ENCODE measurements at regions not wholly inside any gene's neighbourhood (a gene's known extent, or its start where the extent isn't known, plus 50 kb on each side); places are given as distances from the start of the nearest gene placed in this dataset.

DNA sequence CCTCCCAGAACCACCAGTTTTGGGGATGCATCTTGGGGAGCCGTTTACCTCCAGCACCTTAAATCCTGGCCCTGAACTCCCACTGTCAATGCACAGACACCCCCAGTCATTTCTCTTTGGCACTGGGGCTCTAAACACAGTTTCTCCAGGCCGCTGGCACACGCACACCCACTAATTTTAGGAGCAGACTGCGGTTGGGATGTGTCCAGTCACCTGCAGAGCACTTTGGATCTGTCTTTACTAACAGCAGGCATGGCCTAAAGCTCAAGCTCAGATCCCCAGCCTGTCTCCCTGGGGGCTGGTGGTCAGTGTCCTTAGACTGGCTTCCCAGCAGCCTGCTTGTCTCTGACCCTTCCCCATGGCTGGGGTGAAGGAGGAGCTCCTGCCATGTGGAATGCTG, 49.9 kb downstream of the SYNE3 start:
- no peak for DNase-seq

DNA sequence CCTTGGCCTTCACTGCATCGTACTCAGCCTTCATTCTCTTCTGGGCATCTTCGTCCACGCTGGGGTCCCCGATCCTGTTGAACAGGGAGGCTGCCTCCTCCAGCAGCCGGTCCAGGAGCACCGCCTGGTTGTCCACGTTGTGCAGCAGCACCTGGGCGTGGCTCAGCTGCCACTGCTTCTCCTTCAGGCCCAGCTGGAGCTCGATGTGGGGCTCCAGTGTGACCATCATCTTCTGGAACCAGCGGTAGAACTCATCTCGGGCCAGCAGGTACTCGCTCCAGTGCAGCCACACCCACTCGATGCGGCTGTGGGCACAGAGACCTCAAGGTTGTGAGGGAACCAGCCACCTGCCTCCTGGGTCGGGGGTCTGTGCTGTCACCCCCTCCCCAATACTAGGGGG, 50.5 kb downstream of the SYNE3 start:
- no peak for DNase-seq

DNA sequence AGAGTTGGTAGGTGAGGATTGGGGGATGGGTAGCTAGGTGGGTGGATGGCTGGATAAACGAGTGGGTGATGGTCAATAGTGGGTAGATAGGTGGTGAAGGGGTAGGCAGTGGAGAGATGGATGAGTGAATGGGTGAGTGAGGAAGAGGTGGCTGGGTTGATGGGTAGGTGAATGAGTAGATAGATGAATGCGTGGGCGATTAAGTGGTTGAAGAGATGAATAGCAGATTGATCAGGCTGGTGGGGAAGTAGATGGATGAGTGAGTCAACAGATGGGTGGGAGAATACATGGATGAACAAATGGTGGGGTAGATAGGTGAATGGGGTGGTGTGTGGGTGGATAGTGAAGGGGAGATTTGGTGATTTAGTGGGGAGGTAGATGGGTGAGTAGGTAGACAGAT, 51.1 kb downstream of the SYNE3 start:
- peak; percentile 13 for DNase-seq

DNA sequence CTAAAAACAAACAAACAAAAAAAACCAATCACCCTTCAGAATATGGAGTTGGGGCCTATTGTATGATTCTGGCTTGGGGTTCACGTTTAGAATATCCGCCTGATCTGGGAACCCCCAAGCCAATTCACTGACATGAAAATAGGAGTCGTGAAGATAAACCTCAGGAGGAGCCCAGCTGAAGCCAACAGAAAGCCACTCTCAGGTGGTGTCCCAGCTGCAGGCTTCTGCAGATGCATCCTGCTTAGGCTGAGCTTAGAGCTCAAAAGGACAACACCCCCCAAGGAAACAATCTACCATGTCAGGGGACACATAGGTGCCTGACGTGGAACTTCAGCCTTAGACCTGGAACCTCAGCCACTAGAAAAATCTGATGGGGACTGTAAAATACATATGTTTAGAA, 51.9 kb downstream of the SYNE3 start:
- no peak for DNase-seq

DNA sequence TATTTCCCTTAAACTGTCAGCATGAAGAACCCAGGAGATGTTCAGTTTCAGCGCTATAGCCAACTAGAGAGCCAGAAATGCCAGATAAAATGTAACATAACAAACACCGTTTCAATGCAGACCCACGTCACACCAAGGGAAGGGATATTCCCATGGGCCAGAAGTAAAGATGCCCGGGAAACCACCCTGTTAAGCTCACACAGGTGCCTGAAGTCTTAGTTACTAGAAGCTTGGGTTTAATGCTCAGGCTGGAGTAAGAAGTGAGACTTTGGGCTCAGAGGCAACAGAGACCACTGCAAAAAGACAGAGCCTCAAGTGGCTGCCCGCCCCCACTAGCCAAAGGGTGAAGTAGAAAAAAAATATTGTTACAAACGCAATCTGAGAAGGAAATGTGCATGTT, 52.3 kb downstream of the SYNE3 start:
- DNase-seq, result no peak

DNA sequence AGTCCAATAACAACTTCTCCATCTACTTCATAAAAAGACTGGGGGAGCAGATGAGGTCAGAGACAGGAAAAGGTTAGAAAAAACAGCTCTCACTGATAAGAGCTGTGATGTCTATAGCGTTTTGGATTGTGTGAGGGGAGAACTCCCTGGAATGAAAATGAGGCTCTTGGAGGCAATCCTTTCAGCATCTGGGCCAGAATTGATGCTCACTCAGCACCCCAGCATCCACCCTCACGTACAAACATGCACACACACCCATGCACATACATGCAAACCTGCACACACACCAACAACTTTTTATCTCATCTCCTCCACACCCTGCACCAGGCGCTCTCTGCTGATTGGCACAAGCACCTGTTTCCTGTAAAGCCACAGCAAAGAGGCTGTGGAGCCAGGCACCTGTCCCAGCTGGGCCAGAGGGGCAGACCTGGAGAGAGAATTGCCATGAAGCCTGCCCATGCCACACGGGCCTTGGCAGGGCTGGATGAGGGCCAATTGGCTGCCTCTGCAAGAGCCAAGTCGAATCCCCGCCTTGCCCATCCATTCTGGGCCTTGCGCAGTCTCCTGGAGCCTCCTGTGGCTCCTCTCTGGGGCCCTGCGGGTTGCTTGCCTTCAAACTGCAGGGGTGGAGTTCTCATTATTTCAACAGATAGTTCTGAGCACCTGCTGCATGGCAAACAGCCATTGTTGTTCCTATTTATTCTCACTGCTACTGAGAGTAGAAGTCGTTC, 53.1 kb downstream of the SYNE3 start:
- peak; percentile 11 for DNase-seq

DNA sequence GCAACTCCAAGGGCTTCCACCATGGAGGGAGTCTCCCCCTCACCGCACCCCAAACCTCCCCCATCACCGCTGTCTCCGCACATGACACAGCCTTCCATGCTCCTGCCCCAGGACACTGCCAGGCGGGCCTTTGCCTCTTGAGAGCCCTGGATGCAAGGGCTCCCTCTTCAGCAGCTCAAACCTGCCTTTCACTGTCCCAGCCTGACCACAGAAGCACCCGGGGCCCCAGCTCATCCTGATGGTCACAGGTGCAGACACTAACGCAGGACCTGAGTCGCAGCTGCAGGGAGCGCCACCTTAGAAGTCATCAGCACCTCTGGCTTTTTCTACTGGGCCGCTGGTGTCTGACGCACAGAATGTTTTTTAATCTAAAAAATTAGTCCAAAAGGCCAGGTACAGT, 54.0 kb downstream of the SYNE3 start:
- DNase-seq, result no peak

DNA sequence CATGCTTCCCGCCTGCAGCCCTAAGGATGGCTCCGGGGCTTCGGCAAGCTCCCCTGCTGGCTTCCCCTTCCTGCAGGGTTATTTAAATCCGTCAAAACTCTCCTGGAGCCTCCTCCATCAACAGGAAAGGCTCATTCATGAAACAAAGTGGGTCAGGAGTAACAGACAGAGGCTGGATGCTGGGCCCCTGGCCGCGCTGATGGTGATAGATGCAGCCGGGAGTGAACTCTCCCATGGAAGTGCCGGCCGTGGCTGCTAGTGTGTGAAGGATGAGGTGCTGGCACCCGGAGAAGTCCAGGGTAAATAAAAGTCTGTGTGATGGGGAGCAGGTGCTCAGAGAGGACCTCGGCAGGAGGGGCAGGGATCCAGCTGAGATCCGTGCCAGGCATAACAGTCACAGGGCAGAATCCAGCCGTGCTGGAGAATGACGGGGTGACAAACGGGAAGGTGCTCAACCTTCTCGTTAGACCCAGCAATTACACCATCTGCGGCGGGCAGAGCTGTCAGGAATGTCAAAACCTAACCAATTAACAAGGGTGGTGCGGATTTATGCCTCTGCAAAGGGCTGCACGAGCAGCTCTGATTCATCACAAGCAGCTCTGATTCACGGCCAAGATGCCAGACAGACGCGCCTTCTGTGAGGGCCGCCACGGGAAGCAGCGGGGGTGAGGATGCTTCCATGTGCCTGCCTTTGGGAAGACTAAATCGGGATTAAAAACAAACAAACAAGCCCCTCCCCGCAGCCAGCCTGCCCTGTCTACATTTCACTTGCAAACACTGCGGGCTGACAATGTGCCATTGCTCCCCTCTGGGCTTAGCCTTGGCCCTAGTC, 55.6 kb downstream of the SYNE3 start:
- DNase-seq, result no peak

DNA sequence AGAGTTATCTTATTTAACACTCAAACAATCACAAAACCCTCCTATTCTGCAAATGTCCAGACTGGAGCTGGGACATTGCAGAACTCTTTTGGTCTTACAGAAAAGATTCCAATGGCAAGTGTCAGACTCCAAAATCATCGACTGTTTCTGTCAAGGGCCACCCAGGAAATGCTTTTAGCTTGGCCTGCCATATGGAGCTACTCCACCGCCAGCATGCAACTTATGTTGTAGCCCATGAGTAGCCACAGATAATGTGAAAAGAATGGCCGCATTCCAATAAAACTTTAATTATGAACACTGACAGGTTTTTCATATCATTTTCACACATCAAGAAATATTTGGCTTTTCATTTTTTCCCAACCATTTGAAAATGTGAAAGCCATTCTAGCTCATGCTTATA, 57.5 kb downstream of the SYNE3 start:
- DNase-seq, result no peak

DNA sequence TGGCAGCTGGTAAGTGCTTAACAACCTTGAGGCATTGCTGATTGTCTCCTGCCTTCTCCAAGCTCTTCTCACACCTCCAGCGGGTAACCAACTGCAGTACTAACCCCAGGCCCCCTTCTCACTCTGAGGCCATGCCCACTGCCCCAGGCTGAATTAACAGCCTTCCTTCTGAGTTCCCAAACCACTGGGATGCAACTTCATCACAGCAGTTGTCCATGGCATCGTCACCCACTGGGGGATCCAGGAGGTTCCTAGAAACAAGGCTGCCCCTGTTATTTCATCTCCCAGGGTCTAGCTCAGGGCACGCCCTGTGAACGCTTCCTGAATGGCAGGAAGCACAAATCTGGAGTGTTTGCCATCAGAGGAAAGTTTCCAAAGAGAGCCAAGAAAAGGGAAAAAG, 58.0 kb downstream of the SYNE3 start:
- no peak for DNase-seq

DNA sequence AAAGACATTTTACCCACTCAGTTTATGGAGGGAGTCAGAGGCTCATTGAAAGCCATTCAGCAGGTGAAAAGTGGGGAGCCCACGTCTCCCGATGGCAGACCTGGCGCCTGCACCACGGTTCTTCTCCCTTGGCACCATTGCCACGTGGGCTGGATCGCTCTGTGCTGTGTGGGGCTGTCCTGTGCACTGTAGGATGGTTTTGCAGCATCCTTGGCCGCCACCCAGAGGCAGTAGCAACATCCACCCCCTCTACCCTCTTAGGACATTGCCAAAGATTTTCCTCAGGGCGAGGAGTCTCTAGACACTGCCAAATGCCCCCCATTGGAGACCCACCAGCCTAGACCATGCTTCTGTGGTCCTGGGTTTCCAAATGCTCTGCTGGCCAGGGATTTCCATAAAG, 60.2 kb downstream of the SYNE3 start:
- no peak for DNase-seq

DNA sequence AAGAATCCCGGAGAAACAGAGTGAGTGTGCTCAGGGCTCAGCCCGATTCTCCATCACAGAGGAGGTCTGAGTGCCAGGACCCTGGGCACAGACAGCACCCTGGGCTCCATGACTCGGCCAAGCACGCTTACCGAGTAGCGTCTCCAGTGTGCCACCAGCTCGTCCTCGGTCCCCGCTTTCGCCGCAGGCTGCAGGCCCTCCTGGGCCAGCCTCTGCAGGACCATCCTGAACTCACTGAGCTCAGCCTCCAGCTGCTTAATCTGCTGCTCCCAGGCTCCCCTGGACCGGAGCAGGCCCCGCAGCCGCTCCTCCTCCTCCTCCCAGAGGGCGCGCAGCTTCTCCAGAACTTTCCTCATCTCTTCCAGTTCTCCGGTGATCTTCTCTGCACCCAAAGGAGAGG, 61.2 kb downstream of the SYNE3 start:
- DNase-seq, result no peak

DNA sequence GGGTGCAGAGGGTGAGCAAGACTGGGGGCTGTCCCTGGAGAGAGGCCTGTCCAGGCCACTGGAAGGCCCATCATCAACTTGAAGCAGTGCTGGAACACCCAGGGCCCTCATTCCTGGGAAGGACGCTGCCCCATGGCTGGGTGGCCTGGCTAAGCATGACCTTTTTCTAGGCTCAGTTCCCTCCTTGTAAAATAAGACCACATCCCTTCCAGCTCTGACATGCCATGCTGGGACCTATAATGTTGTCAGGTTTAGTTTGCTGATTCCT, 62.8 kb downstream of the SYNE3 start:
- no peak for DNase-seq

DNA sequence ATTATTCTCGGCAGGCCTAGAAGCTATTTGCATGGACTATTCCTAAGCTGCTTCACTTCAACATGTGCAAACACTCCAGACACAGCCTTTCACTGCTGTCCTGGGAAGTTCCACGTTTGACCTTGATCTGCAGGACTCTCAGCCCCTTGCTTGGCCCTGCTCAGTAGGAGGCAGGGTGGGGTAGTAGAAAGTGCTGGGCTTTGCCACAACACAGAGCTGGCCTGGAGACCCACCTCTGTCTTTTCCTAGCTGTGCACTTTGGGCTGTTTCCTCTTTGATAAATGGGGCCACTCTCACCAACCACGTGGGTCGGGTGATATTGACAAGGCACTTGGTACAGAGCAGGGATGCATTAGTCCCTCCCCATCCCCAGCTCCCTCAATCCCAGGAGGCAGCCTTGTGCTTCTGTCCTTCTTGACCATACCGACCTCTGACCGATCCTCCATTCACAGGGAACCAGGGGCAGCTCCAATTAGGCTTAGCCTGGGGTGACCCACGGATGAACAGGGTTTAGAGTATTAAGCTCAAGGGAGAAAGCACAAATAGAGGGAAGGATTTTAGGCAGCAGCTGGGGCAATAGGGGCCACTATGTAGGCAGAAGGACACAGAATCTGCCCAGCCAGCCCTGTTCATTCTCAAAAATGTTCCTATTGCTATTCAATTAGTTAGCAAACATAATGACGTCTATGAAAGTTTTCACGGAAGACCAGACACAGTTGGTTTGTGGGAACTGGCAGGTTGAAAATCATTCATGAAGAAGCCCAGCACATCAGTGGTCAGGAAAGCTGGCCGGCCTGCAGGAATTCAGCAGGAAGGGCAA, 63.3 kb downstream of the SYNE3 start:
- DNase-seq, result no peak

DNA sequence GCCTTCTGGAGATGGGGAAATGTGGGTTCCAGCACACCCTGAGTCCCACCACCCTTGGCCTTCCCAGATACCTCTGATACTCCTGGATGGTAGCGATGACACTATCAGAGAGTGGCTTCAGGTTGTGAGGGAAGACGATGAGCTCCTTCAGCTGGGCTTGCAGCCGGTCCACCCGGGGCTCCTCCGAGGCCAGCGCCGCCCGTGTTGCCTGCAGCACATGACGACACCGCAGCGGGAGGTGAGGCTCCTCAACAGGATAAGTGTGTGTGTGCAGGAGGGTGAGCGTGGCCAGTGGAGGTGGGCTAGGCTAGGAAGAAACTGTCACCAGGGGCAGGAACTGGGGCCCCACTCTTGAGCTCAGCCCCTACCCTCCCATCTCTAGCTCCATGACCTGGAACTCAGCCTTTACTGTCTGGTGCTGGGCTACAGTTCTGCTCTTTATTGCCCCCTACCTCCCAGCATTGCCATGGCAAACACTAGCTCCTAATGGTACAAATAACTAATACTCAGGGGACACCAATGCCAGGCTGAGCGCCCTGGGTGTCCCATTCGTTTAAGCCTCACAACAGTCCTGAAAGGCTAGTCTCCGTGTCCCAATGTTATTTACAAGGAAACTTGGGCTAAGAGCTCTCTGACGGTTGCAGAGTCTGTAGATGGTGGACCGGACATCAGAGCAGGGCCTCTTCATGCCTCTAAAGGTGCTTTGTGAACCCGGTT, 64.1 kb downstream of the SYNE3 start:
- DNase-seq, result no peak

DNA sequence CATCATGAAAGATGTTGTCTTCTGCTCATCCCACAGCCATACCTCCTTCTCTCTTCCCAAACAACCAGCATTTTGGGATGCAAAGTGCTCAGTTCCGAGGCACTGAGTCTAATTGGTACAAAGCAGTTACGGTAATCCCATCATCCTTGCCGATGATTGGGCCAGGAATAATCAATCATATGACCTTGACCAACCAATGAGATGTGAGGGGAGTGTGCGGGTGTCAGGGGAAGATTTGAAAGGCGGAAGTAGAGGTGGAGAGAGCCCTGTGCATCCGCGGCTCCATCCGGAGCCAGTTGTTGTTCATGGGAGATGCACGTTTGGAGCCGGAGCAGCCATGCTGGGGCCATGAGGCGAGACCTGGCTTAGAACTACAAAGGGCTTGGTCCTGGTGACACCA, 67.3 kb downstream of the SYNE3 start:
- no peak for DNase-seq

DNA sequence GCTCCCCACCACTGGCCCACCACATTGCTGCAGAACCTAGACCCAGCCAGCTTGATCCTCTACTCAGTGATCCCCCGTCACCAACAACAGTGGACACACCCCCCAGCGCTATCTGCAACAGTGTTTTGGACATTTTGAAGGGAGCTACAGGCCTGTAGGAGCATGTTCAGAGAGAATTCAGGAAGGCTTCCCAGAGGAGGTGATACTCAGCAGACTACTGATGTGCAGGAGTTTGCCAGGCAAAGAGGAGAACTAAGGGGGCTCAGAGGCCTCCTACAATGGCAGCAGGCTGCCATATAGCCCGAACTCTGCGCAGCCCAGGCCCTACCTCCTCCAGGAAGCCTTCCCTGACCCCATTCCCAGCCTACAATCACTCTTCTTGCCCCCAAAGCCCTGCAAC, 70.0 kb downstream of the SYNE3 start:
- DNase-seq, result no peak

DNA sequence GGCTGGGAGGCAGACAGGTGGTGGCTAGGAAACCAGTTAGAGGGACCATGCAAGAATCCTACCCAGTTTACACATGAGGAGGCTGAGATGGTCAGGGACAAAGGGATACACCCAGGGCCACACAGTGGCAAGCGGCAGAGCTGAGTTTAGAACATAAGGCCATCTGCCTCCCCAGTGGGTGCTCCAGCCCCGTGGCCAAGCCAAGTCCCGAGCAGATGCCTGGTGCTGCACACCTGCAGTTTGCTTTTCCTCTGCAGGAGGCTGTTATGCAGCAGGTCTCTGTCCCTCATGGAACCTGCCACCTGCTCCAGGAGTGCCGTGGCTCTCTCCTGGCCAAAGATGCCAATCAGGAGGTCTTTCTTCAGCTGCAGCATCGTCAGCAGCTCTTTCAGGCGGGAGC, 70.8 kb downstream of the SYNE3 start:
- DNase-seq, result no peak

DNA sequence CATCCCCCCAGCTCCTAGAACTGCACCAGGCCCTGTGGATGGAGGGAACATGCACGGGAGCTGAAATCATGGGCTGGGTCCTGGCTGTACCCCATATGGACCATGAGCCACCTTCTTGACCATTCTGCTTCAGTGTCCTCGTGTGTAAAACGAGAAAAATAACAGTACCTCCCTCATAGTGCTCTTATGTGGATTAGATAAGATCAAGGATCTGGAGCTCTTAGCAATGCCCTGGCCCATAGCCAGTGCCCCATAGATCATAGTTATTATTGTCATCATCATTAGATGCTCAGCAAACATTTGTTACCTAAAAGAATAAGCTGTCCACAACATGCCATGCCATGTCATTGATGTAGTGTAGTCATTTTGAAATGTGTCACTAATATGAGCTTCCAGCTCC, 71.3 kb downstream of the SYNE3 start:
- DNase-seq, result no peak

DNA sequence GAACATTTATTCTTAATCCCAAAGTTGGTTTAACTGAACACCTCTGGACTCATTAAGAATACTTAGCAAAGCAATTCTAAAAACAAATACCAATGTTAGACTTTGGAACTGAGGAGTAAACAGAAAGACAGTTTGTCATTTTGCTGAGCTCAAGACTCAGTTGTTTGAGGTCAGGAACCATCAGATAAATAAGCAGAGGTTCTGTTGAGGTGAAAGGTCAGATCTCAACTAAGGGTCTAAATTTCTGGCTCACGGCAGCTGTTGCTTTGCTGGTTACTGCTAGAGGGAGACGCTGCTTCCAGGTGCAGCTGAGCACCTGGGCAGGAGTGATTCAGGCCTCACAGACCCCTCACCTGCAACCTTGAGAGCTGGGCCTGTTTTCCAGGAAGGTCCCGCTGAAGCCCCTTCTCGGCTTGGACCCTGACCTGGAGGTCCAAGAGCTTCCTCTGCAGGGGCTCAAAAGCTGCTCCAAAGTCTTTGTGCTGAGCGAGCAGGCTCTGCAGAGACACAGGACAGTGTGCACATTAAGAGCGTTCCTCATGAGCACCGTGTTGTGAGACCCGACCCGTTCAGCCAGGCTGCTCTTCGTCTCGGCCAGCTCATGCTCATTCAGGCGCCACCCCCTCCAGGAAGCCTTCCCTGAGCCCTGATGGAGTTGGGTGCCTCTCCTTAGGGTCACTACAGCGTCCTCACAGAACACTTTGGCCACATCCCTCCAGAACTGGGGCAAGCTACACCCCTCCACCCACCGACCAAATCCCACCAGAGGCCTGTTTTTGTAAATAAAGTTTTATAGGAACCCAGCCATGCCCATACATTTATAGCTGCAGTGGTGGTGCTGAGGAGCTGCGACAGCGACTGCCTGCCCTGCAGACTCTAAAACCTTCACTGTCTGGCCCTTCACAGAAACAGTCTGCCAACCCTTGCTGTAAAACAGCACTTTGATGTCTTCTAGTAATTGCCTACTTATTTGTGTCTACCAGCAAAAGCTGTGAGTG, 72.0 kb downstream of the SYNE3 start:
- no peak for DNase-seq

DNA sequence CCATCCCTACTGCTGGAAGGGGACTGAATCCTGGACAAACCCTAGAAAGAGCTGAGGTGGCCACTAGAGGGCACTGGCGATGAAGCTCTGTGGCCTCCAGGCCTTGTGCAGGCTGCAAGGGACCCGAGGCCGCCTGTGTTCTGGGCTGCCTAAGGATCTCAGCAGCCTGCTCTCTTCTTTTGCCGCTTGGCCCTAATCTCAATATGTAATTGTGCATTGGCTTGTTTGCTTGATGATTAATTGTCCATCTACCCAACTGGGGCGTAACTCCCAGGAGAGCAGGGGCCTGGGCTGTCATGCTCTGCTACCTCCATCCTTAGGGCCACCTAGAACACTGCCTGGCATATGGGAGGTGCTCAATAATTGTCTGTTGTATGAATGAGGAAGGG, 73.8 kb downstream of the SYNE3 start:
- DNase-seq, result peak; percentile 72

DNA sequence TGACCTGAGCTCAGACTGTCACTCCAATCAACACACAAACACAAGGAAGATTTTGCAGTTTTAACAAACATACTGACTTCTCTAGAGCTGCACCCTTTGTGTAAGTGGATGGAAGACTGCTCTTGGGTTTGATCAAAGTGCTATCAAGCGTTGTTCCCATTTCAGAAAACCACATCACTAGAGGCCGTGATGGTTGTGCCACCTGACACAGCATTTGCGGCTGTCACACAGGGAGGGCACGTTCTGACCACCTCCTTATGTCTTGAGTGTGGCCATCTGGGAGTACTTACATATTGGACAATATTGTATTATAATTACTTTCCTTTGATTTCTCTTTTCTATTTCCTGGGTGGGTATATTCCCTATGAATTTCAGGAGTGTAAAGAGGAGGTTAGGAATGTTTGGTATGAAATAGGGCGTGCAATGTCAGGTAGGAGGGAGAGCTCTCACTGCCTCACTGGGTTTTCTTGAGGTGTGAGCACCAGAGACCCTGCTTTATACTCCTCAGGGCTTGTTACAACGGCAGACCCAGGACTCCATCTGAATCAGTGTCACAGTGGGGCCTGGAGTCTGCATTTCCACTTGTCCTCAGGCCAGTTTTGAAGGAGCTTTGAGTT, 74.3 kb downstream of the SYNE3 start:
- DNase-seq, result no peak

Measured in stimulated activated CD4-positive, alpha-beta T cell treated with anti-CD3 and anti-CD28 coated beads, Interleukin-1b, Interleukin-23, amount 100 ng/mL, for 48 hours (primary cell).